Renal cortex interstitium (tissue), 11 donors: ENCODE measurements at regions not wholly inside any gene's neighbourhood (a gene's known extent, or its start where the extent isn't known, plus 50 kb on each side); places are given as distances from the start of the nearest gene placed in this dataset.

Experiments used
- DNase-seq, 11 donors: peaks; one replicate each; pipeline ENCODE4 v3.0.0-alpha.2; 2013; ENCODE audit warnings: low read depth in 9 of 11, low spot score in 4 of 11; ENCODE audit errors: extremely low read depth in 1 of 11

- no peak for DNase-seq
Observed at GRCh38 chr22:22105364-22105763, 122.8 kb upstream of the TOP3B start.

GRCh38 chr22:22103078-22103875 is 120.7 kb upstream of the TOP3B start:
- no peak for DNase-seq

GRCh38 chr22:22099833-22100812 is 117.5 kb upstream of the TOP3B start:
- no peak for DNase-seq

GRCh38 chr22:22099194-22099486 is 116.6 kb upstream of the TOP3B start:
- no peak for DNase-seq

GRCh38 chr22:22098457-22099193 is 116.0 kb upstream of the TOP3B start:
- DNase-seq = no peak

- no peak for DNase-seq
Observed at GRCh38 chr22:22097727-22098228, 115.2 kb upstream of the TOP3B start.

- DNase-seq = no peak
Observed at GRCh38 chr22:22094921-22095320, 112.3 kb upstream of the TOP3B start.

GRCh38 chr22:22094514-22094913 is 111.9 kb upstream of the TOP3B start:
- DNase-seq = no peak

- DNase-seq = no peak
Observed at GRCh38 chr22:22093743-22094142, 111.2 kb upstream of the TOP3B start.

GRCh38 chr22:22092974-22093373 is 110.4 kb upstream of the TOP3B start:
- no peak for DNase-seq

- no peak for DNase-seq
Observed at GRCh38 chr22:22092101-22092500, 109.5 kb upstream of the TOP3B start.

- DNase-seq = no peak
Observed at GRCh38 chr22:22091400-22091878, 108.9 kb upstream of the TOP3B start.

GRCh38 chr22:22090650-22091399 is 108.2 kb upstream of the TOP3B start:
- no peak for DNase-seq

- DNase-seq = no peak
Observed at GRCh38 chr22:22089459-22090308, 107.1 kb upstream of the TOP3B start.

GRCh38 chr22:22088658-22089458 is 106.3 kb upstream of the TOP3B start:
- no peak for DNase-seq

- no peak for DNase-seq
Observed at GRCh38 chr22:22087854-22088657, 105.5 kb upstream of the TOP3B start.
